Large intestine (tissue), 3 donors: ENCODE measurements at regions not wholly inside any gene's neighbourhood (a gene's known extent, or its start where the extent isn't known, plus 50 kb on each side); places are given as distances from the start of the nearest gene placed in this dataset.

ENCODE experiments used
- DNase-seq, 2 donors: peaks; one replicate each; pipeline versions ENCODE4 v3.0.0 to v3.0.0-alpha.2; 2013
- H3K27ac ChIP-seq: one replicate; pipeline ENCODE4 v1.5.1; 2013; ENCODE audit warnings: low read length
- H3K27me3 ChIP-seq: 2 replicates; pipeline ENCODE4 v1.6.1; 2013; ENCODE audit warnings: low read length; ENCODE audit not compliant: control insufficient read depth, insufficient read depth
- H3K36me3 ChIP-seq: 2 replicates; pipeline ENCODE4 v1.6.1; 2013; ENCODE audit warnings: low read length; ENCODE audit not compliant: control insufficient read depth, insufficient read depth
- H3K4me1 ChIP-seq: one replicate; pipeline ENCODE4 v1.6.1; 2013; ENCODE audit warnings: low read length; ENCODE audit not compliant: control insufficient read depth, insufficient read depth
- H3K4me3 ChIP-seq: one replicate; pipeline ENCODE4 v1.5.1; 2013; ENCODE audit warnings: low read length
- H3K9me3 ChIP-seq: one replicate; pipeline ENCODE4 v1.6.1; 2013; ENCODE audit warnings: mild to moderate bottlenecking, low read depth, low read length, moderate library complexity; ENCODE audit not compliant: control insufficient read depth
- WGBS: methylation state at CpG from one replicate; pipeline ENCODE4 v1.1.5; 2013; ENCODE audit warnings: low lambda C conversion rate; ENCODE audit not compliant: insufficient coverage; 5-methylcytosine and 5-hydroxymethylcytosine counted together

- 0% methylated on average over 1 of the region's 6 CpGs for WGBS
- DNase-seq = no peak
- Histone ChIP-seq H3K36me3 (no peaks in the 10 kb centered on the region), H3K9me3 (no peaks in the 10 kb centered on the region), H3K27ac (no peak overlapping the region), H3K4me3 (no peak overlapping the region), H3K4me1 (no peaks in the 10 kb centered on the region), H3K27me3 (peaks cover 4% of the 10 kb centered on the region)
Observed at GRCh38 chr3:14590569-14590968, 50.4 kb upstream of the GRIP2 start.

- DNase-seq = no peak
- no peak overlapping the region for H3K4me3 ChIP-seq
- no peaks in the 10 kb centered on the region for H3K9me3 ChIP-seq
- H3K4me1 ChIP-seq = no peaks in the 10 kb centered on the region
- no CpG with 5 or more reads among the region's 9 CpGs for WGBS
- H3K36me3 ChIP-seq = no peaks in the 10 kb centered on the region
- H3K27ac ChIP-seq = no peak overlapping the region
- H3K27me3 ChIP-seq = peaks cover 2% of the 10 kb centered on the region
Observed at GRCh38 chr3:14592390-14592789, 52.2 kb upstream of the GRIP2 start.

GRCh38 chr3:14592836-14593235 is 52.7 kb upstream of the GRIP2 start:
- Histone ChIP-seq H3K27ac (no peak overlapping the region), H3K9me3 (no peaks in the 10 kb centered on the region), H3K4me1 (no peaks in the 10 kb centered on the region), H3K36me3 (no peaks in the 10 kb centered on the region), H3K27me3 (peaks cover 6% of the 10 kb centered on the region), H3K4me3 (no peak overlapping the region)
- no peak for DNase-seq
- no CpG with 5 or more reads among the region's 5 CpGs for WGBS

DNA sequence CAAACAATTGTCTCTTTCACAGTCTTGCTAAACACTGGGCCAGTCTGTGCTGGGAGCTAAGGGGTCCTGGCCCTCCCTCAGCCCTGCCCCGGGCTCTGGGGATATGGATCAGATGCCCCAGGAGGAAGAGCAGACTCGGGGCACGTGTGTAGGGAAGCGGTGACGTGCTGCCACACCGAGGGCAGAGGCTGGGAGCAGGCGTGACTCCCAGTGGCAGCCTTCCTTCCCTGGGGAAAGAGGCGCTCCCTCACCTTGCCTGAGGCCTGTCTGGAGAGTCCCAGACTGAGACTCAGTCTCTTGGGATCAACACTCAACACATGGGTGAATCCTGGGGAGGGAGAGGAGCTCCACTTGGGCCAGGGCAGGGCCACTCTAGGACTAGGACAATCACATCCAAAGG is 54.1 kb upstream of the GRIP2 start:
- WGBS = no CpG with 5 or more reads among the region's 8 CpGs
- Histone ChIP-seq H3K36me3 (no peaks in the 10 kb centered on the region), H3K4me3 (no peak overlapping the region), H3K4me1 (no peaks in the 10 kb centered on the region), H3K9me3 (no peaks in the 10 kb centered on the region), H3K27me3 (peaks cover 14% of the 10 kb centered on the region), H3K27ac (no peak overlapping the region)
- DNase-seq = no peak

DNA sequence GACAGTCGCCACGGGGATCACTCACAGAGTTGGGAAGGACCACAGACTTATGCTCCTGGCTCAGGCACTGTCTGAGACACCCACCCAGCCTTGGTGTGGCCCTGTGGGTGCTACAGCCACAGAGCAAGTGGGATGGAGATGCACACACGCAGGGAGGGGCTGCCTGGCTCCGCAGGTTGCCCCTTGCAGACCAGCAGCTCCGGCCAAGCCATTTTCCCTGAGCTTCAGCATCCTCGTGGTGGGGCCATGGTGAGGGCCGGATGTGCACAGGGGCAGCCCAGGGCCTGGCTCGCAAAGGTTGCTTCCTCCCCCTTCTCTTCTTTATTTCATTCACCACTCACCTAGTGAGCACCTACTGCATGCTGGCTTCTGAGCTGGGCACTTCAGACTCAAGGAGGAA is 55.4 kb upstream of the GRIP2 start:
- Histone ChIP-seq H3K4me1 (no peaks in the 10 kb centered on the region), H3K27me3 (peaks cover 26% of the 10 kb centered on the region), H3K4me3 (no peak overlapping the region), H3K36me3 (no peaks in the 10 kb centered on the region), H3K27ac (no peak overlapping the region), H3K9me3 (no peaks in the 10 kb centered on the region)
- no peak for DNase-seq
- no CpG with 5 or more reads among the region's 8 CpGs for WGBS

GRCh38 chr3:14597266-14597665 is 54.3 kb upstream of the CCDC174 start:
- H3K36me3 ChIP-seq = no peaks in the 10 kb centered on the region
- no peaks in the 10 kb centered on the region for H3K4me1 ChIP-seq
- no peak overlapping the region for H3K4me3 ChIP-seq
- WGBS = 100% methylated on average over 1 of the region's 3 CpGs
- H3K9me3 ChIP-seq = no peaks in the 10 kb centered on the region
- no peak for DNase-seq
- no peak overlapping the region for H3K27ac ChIP-seq
- H3K27me3 ChIP-seq = peaks cover 43% of the 10 kb centered on the region

GRCh38 chr3:14598143-14598569 is 53.4 kb upstream of the CCDC174 start:
- H3K36me3 ChIP-seq = no peaks in the 10 kb centered on the region
- WGBS = 0% methylated on average over 1 of the region's 9 CpGs
- H3K4me1 ChIP-seq = no peaks in the 10 kb centered on the region
- no peak overlapping the region for H3K27ac ChIP-seq
- H3K4me3 ChIP-seq = no peak overlapping the region
- H3K9me3 ChIP-seq = no peaks in the 10 kb centered on the region
- peak in 1 of 2 donors; percentile 24 for DNase-seq
- peaks cover 48% of the 10 kb centered on the region for H3K27me3 ChIP-seq

DNA sequence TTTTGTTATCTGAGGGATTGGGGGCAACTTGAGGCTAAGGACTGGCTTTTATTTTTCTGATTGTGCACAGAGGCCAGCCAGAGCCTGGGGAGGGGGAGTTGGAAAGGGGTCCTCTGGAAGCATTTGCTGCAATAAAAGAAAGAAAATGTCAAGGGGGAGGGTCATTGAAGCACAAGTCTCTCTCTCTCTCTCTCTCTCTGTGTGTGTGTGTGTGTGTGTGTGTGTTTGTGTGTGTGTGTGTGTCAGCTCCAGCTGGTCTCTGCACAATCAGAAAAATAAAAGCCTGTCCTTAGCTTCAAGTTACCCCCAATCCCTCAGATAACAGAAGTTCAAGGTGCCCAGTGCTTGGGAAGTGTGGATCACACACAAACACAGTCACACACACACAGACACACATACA is 52.1 kb upstream of the CCDC174 start:
- no peaks in the 10 kb centered on the region for H3K36me3 ChIP-seq
- no peak for DNase-seq
- H3K9me3 ChIP-seq = no peaks in the 10 kb centered on the region
- peaks cover 62% of the 10 kb centered on the region for H3K27me3 ChIP-seq
- no peak overlapping the region for H3K4me3 ChIP-seq
- no peaks in the 10 kb centered on the region for H3K4me1 ChIP-seq
- H3K27ac ChIP-seq = no peak overlapping the region

DNA sequence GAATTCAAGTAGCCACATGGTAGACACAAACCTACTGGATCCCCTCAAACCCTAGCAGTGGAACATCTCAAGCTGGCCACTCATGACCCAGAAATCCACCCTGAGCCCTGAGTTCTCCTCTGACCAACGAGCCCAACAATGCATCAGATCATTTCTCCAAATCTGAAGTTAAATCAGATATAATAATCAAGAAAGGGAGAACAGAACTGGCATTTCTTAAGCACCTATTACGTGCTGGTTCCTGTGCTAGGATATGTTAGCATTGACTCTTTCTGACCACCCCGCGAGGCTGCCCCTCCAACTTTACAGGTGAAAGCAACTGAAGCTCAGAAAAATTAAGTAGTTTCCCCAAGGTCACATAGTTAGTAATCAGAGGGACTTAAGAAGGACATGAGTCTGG is 51.5 kb upstream of the CCDC174 start:
- Histone ChIP-seq H3K27ac (no peak overlapping the region), H3K9me3 (no peaks in the 10 kb centered on the region), H3K4me1 (no peaks in the 10 kb centered on the region), H3K36me3 (no peaks in the 10 kb centered on the region), H3K27me3 (peaks cover 66% of the 10 kb centered on the region), H3K4me3 (no peak overlapping the region)
- DNase-seq = no peak
- WGBS = no CpG with 5 or more reads among the region's 4 CpGs

DNA sequence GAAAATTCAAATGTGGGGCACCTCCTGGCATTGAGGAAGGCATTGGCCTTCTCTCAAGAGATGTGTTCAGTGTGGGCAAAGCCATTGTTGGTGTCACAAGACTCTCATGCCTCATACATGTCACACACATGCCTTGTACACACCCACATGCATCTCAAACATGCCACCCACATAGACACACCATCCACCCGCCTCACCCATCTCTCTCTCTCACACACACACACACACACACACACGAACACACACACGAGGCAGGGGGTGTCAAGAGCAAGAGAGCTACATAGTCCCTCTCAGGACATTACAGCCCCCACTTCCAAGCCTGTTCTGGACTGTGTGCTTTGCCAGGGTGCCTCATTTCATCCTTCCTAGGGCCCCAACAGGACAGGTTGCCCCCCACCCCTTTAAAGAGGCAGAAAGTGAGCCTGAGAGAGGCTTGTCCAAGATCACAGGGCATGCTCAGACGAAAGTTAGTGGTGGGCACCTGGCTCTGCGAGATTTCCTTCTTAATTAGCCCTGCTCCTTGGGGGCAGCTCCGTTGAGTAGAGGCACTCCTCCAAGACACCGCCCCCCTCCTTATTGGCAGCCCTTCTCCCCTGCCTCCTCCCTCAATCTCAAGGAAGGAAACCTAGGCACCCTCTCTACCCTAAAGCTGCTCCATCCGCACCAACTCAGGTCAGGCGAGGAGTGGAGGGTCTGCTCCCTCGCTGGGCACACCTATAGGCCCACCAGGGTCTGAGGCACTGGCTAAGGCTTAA is 50.5 kb upstream of the CCDC174 start:
- Histone ChIP-seq H3K27ac (no peak overlapping the region), H3K36me3 (no peaks in the 10 kb centered on the region), H3K27me3 (peaks cover 75% of the 10 kb centered on the region), H3K9me3 (no peaks in the 10 kb centered on the region), H3K4me3 (no peak overlapping the region), H3K4me1 (no peaks in the 10 kb centered on the region)
- no peak for DNase-seq
- no CpG with 5 or more reads among the region's 10 CpGs for WGBS

DNA sequence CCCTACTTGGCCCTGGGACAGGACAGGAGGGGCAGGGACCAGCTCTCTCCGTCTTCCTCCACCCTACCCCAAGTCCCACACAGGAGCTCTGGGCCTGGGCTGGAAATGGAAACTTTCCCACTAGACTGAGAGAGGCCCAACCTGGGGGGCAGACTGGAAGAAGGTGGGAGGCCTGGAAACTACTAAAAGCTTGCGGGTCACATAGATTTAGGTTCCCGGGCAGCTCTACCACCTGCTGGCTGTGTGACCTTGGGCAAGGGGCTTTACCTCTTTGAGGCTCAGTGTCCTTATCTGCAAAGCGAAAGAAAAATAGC is 49.9 kb upstream of the CCDC174 start:
- Histone ChIP-seq H3K27ac (no peak overlapping the region), H3K9me3 (no peaks in the 10 kb centered on the region), H3K4me3 (no peak overlapping the region), H3K36me3 (no peaks in the 10 kb centered on the region), H3K4me1 (no peaks in the 10 kb centered on the region), H3K27me3 (peaks cover 77% of the 10 kb centered on the region)
- DNase-seq = no peak
- no CpG with 5 or more reads among the region's 4 CpGs for WGBS
